ENCODE measurements at regions not wholly inside any gene's neighbourhood (a gene's known extent, or its start where the extent isn't known, plus 50 kb on each side); places are given as distances from the start of the nearest gene placed in this dataset.
A peak's percentile ranks its signal among the peaks of the same experiment; 100 is the strongest.

- DNase-seq (ENCODE audit: low read depth), result peak; percentile 48
Measured at GRCh38 chr9:88658311-88658822, 123.4 kb downstream of the NXNL2 start.

- no peak for DNase-seq (ENCODE audit: low read depth)
Measured at GRCh38 chr9:88659126-88659525, 124.1 kb downstream of the NXNL2 start.

- no peak for DNase-seq (ENCODE audit: low read depth)
Measured at GRCh38 chr9:88660611-88661010, 125.6 kb downstream of the NXNL2 start.

GRCh38 chr9:88661759-88662158 lies 126.8 kb downstream of the NXNL2 start:
- DNase-seq (ENCODE audit: low read depth), result no peak

GRCh38 chr9:88663771-88664419 lies 128.9 kb downstream of the NXNL2 start:
- no peak for DNase-seq (ENCODE audit: low read depth)

- no peak for DNase-seq (ENCODE audit: low read depth)
Measured at GRCh38 chr9:88664773-88665172, 129.8 kb downstream of the NXNL2 start.

GRCh38 chr9:88672874-88673689 lies 138.1 kb downstream of the NXNL2 start:
- DNase-seq (ENCODE audit: low read depth), result no peak

- DNase-seq (ENCODE audit: low read depth), result no peak
Measured at GRCh38 chr9:88673886-88674285, 138.9 kb downstream of the NXNL2 start.

GRCh38 chr9:88676644-88677043 lies 141.7 kb downstream of the NXNL2 start:
- no peak for DNase-seq (ENCODE audit: low read depth)

DNA sequence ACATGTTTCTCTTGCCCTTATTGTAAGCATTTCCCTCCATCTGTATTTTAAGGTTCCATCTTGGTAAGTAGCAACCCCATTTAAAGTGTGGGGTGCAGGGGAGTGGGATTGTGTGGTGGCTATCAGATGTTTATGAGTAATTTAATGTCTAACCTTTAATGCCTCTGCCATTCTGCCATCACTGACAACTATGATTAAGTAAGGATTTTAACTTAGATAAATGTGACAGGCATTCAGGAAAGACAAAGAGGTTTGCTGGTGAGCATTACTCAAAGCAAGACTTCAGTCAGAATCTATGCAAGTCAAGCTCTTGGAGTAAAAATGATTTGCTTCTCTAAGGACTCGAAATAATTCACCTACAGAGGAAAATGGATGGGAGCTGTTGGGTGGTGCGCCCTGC lies 143.0 kb downstream of the NXNL2 start:
- no peak for DNase-seq (ENCODE audit: low read depth)

GRCh38 chr9:88678431-88678830 lies 143.5 kb downstream of the NXNL2 start:
- DNase-seq (ENCODE audit: low read depth), result no peak

DNA sequence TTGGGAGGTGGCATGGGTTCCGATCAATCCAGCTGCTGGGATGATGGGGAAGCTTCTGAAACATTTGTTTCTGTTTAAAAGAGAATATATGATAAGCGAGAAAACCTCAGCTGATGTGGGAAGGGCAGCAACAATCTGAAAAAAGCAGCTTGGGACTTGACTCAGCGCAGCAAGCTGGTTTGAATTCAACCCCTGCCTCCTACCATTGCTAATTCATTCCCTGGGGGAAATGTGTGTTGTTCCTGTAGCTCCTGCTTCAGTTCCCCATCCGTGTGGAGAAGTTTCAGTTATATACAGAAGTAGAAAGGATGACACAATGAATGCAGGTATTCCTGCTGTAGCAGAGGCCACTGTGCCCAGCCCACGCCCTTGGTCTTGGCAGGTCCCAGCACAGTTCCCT lies 145.1 kb downstream of the NXNL2 start:
- DNase-seq (ENCODE audit: low read depth), result no peak

- DNase-seq (ENCODE audit: low read depth), result no peak
Measured at GRCh38 chr9:88680505-88681160, 145.7 kb downstream of the NXNL2 start.

DNA sequence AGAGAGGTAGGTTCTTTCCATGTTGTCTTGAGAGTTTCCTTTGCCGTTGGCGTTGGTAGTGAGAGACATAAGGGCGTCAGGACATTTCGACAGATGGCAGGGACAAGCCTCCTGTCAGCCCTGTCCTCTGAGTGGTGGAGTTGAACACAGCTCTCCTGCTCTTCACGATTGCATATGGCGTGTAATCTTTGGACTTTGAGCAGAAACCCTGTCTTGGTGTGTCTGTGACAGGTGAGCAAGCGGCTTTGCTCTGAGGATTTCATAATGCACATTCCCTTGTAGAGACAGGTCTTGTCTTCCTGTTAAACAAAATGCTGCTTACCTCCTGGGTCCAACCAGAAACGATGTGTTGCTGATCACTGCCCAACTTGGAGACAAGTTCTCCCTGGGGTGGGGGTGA lies 146.5 kb downstream of the NXNL2 start:
- DNase-seq (ENCODE audit: low read depth), result no peak

DNA sequence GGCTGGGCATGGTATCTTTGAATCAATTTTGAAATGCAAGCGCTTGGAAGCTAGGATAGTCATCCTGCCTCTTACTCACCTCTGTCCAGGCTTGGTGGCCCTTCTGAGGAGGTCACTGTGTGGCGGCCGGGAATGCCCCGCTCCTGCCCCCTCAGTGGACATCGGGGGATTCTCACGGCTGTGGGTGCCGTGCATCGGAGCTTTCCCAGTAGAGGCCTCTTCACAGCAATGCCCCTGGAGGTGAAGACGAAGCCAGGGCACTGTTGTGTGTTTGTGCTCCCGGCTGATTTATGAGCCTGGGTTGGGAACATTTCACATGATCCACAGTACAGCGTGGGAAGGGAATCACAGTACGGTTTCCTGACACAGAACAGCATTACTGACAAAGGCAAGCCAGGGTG lies 147.5 kb downstream of the NXNL2 start:
- no peak for DNase-seq (ENCODE audit: low read depth)

DNA sequence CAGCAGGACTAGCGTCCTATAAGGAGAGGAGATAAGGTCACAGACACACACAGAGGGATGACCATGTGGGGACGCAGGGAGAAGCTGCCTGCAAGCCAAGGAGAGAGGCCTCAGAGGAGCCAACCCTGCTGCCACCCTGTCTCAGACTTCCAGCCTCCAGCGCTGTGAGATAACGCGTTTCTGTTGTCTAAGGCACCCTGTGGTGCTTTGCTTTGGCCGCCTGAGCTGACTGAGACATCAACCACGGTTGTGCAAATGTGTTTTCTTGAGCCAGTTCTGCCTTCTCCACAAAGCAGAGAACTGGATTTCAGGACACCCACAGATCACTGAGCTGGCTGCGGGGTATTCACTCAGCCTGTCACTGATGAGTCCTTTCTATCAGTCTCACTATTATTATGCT lies 149.1 kb downstream of the NXNL2 start:
- no peak for DNase-seq (ENCODE audit: low read depth)

GRCh38 chr9:88684845-88685244 lies 149.9 kb downstream of the NXNL2 start:
- DNase-seq (ENCODE audit: low read depth), result no peak

DNA sequence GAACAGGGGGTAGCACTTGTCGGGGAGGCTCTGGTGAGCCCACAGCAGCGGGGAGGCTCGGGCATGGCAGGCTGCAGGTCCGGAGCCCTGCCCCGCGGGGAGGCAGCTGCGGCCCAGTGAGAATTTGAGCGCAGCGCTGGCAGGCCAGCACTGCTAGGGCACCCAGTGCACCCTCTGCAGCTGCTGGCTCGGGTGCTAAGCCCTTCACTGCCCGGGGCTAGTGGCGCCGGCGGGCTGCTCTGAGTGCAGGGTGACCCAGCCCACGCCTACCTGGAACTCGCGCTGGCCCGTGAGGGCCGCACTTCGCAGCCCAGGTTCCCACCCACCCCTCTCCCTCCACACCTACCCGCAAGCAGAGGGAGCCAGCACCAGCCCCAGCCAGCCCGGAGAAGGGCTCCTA lies 151.0 kb downstream of the NXNL2 start:
- DNase-seq (ENCODE audit: low read depth), result no peak

- DNase-seq (ENCODE audit: low read depth), result no peak
Measured at GRCh38 chr9:88689509-88690298, 154.7 kb downstream of the NXNL2 start.

DNA sequence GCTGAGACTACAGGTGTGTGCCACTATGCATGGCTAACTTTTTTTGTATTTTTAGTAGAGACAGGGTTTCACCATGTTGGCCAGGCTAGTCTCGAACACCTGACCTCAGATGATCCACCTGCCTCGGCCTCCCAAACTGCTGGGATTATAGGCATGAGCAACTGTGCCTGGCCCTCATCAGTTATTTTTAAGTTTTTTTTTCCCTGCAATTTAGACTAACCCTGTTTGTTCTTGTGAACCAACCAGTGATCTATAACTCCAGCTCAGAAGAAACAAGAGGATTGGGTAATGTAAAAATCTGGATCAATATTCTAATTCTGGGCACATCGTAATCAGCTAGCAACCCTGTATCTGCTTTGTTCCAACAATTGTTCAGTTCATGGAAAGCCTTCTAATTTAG lies 155.7 kb downstream of the NXNL2 start:
- no peak for DNase-seq (ENCODE audit: low read depth)

GRCh38 chr9:88691091-88691490 lies 156.1 kb downstream of the NXNL2 start:
- DNase-seq (ENCODE audit: low read depth), result no peak
